ENCODE measurements at regions not wholly inside any gene's neighbourhood (a gene's known extent, or its start where the extent isn't known, plus 50 kb on each side); places are given as distances from the start of the nearest gene placed in this dataset.

DNA sequence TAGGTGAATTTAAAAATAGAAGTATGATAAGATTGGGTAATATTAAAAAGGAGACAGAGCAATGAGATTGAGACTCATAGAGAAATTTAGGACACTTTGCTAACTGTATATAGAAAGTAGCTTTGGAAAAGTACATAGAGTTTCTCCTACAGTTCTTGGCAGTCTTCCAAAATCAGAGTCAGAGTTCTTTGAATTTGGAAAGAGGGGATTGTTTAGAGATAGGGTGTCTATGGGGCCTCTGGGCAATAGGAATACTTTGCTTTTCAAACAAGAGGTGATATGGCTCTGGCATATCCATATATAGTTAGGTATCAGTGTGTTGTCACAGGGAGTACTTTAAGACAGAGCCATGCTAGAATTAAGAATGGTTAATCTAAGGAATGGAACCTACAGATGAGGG, 477.1 kb upstream of the KCNMB2 start:
- H3F3A ChIP-seq (ENCODE audit: low read depth), result no peaks in the 10 kb centered on the region
- H3K9me2 ChIP-seq (replicated peaks; ENCODE audit: low read depth, low read length), result no peaks in the 10 kb centered on the region
- H3K4me3 ChIP-seq (ENCODE audit: low read length, poor library complexity, severe bottlenecking), result no peak overlapping the region
- no peaks in the 10 kb centered on the region for H3K9me3 ChIP-seq (ENCODE audit: insufficient read depth, low read depth, low read length)
- no peaks in the 10 kb centered on the region for H3K36me3 ChIP-seq (ENCODE audit: insufficient read depth, low read length)
- no peak overlapping the region for H3K4me2 ChIP-seq (ENCODE audit: low read depth, low read length, poor library complexity, severe bottlenecking)
- H3K79me2 ChIP-seq (ENCODE audit: insufficient read depth, low read length), result no peaks in the 10 kb centered on the region
- no peaks in the 10 kb centered on the region for H4K20me1 ChIP-seq (ENCODE audit: insufficient read depth, low read length, poor library complexity, severe bottlenecking)
- peaks cover 17% of the 10 kb centered on the region for H3K4me1 ChIP-seq (ENCODE audit: insufficient read depth, low read length, poor library complexity, severe bottlenecking)
- H3K9ac ChIP-seq (ENCODE audit: low read depth, low read length, poor library complexity, severe bottlenecking), result no peak overlapping the region
- H3K27me3 ChIP-seq (ENCODE audit: insufficient read depth, low read length, poor library complexity, severe bottlenecking), result no peaks in the 10 kb centered on the region
- TF ChIP-seq, protein P1, sequence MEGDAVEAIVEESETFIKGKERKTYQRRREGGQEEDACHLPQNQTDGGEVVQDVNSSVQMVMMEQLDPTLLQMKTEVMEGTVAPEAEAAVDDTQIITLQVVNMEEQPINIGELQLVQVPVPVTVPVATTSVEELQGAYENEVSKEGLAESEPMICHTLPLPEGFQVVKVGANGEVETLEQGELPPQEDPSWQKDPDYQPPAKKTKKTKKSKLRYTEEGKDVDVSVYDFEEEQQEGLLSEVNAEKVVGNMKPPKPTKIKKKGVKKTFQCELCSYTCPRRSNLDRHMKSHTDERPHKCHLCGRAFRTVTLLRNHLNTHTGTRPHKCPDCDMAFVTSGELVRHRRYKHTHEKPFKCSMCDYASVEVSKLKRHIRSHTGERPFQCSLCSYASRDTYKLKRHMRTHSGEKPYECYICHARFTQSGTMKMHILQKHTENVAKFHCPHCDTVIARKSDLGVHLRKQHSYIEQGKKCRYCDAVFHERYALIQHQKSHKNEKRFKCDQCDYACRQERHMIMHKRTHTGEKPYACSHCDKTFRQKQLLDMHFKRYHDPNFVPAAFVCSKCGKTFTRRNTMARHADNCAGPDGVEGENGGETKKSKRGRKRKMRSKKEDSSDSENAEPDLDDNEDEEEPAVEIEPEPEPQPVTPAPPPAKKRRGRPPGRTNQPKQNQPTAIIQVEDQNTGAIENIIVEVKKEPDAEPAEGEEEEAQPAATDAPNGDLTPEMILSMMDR (conservative IDR thresholded peaks at IDR 0.05; ENCODE audit: low read length), result no peak
- no peak for TF ChIP-seq EZH2phosphoT487 (IDR thresholded peaks at IDR 0.05; ENCODE audit: borderline replicate concordance)
- no peak overlapping the region for H2AFZ ChIP-seq (ENCODE audit: low read length)

DNA sequence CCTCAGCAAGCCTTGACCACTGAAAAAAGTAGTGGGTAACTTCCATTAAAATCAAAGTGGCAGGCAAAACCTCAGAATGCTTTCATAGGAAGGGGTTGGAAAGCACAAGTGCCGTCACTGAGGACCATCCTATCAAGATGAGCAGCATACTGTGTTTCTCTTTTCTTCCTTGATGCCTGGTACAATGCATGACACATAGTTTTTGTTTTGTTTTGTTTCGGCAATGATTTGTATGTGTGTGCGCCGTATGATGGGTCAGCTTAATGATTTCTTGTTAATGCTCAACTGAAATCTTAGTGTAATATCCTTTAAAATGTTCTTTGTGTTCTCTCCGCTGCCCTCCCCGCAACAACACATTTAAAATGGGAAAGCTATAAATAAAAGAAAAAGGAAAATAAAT, 476.4 kb upstream of the KCNMB2 start:
- Histone ChIP-seq H3F3A (ENCODE audit: low read depth) (no peaks in the 10 kb centered on the region), H3K9ac (ENCODE audit: low read depth, low read length, poor library complexity, severe bottlenecking) (no peak overlapping the region), H3K4me1 (ENCODE audit: insufficient read depth, low read length, poor library complexity, severe bottlenecking) (peaks cover 17% of the 10 kb centered on the region), H4K20me1 (ENCODE audit: insufficient read depth, low read length, poor library complexity, severe bottlenecking) (no peaks in the 10 kb centered on the region), H3K36me3 (ENCODE audit: insufficient read depth, low read length) (no peaks in the 10 kb centered on the region), H3K27me3 (ENCODE audit: insufficient read depth, low read length, poor library complexity, severe bottlenecking) (no peaks in the 10 kb centered on the region), H2AFZ (ENCODE audit: low read length) (no peak overlapping the region), H3K4me3 (ENCODE audit: low read length, poor library complexity, severe bottlenecking) (no peak overlapping the region), H3K4me2 (ENCODE audit: low read depth, low read length, poor library complexity, severe bottlenecking) (no peak overlapping the region), H3K79me2 (ENCODE audit: insufficient read depth, low read length) (no peaks in the 10 kb centered on the region), H3K9me2 (replicated peaks; ENCODE audit: low read depth, low read length) (no peaks in the 10 kb centered on the region), H3K9me3 (ENCODE audit: insufficient read depth, low read depth, low read length) (no peaks in the 10 kb centered on the region)
- TF ChIP-seq, protein P1 (conservative IDR thresholded peaks at IDR 0.05; ENCODE audit: low read length), result no peak
- no peak for TF ChIP-seq EZH2phosphoT487 (IDR thresholded peaks at IDR 0.05; ENCODE audit: borderline replicate concordance)

DNA sequence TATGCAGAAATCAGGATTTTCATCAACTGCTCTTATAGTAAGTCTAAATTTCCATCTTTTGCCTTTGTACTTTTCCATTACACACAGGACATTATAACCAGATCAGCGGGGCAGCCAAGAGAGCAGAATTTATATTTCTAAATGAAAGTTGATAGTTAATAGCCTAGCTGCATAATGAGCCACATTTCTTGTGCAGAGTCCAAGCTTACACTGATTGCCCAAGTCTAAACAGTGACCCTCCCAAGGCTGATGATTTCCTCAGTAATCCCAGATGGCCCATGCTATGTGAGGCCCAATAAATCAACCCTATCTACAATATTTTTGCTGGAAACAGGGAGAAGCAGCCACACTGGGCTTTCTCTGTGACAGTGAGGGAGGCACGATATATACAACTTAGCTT, 475.8 kb upstream of the KCNMB2 start:
- TF ChIP-seq EZH2phosphoT487 (IDR thresholded peaks at IDR 0.05; ENCODE audit: borderline replicate concordance), result no peak
- TF ChIP-seq, protein P1 (conservative IDR thresholded peaks at IDR 0.05; ENCODE audit: low read length), result no peak
- H4K20me1 ChIP-seq (ENCODE audit: insufficient read depth, low read length, poor library complexity, severe bottlenecking), result no peaks in the 10 kb centered on the region
- H3K4me1 ChIP-seq (ENCODE audit: insufficient read depth, low read length, poor library complexity, severe bottlenecking), result peaks cover 17% of the 10 kb centered on the region
- H3K9ac ChIP-seq (ENCODE audit: low read depth, low read length, poor library complexity, severe bottlenecking), result no peak overlapping the region
- H3K79me2 ChIP-seq (ENCODE audit: insufficient read depth, low read length), result no peaks in the 10 kb centered on the region
- no peaks in the 10 kb centered on the region for H3K9me3 ChIP-seq (ENCODE audit: insufficient read depth, low read depth, low read length)
- no peaks in the 10 kb centered on the region for H3K27me3 ChIP-seq (ENCODE audit: insufficient read depth, low read length, poor library complexity, severe bottlenecking)
- no peak overlapping the region for H3K4me3 ChIP-seq (ENCODE audit: low read length, poor library complexity, severe bottlenecking)
- no peaks in the 10 kb centered on the region for H3F3A ChIP-seq (ENCODE audit: low read depth)
- no peaks in the 10 kb centered on the region for H3K36me3 ChIP-seq (ENCODE audit: insufficient read depth, low read length)
- no peak overlapping the region for H2AFZ ChIP-seq (ENCODE audit: low read length)
- no peaks in the 10 kb centered on the region for H3K9me2 ChIP-seq (replicated peaks; ENCODE audit: low read depth, low read length)
- no peak overlapping the region for H3K4me2 ChIP-seq (ENCODE audit: low read depth, low read length, poor library complexity, severe bottlenecking)

All from Loucy (cell line).